GM18868 (cell line): ENCODE measurements at regions not wholly inside any gene's neighbourhood (a gene's known extent, or its start where the extent isn't known, plus 50 kb on each side); places are given as distances from the start of the nearest gene placed in this dataset.

Experiments used
- ATAC-seq: cut with Tn5 transposase; IDR thresholded peaks from one replicate; pipeline ENCODE4 v1.9.1; 2021; ENCODE audit warnings: mild to moderate bottlenecking, moderate library complexity; ENCODE audit not compliant: unreplicated experiment

DNA sequence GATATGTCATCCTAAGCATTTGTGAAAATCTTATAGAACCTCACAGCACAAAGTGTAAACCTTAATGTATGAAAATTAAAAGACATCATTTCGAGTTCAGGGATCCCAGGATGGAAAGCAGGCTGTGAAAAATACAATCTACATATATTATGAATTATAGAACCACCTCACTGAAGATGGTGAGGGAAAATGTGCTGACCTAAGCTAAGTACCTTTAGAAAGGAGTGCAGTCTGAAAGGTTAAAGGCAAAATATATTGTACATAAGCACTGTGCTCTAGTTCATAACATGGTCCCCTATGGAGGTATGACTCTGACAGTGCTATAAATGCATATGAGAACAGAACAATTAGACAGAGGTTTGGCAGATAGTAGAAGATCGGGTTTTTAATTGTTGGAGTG is 368.6 kb downstream of the TMA16 start:
- no peak for ATAC-seq

DNA sequence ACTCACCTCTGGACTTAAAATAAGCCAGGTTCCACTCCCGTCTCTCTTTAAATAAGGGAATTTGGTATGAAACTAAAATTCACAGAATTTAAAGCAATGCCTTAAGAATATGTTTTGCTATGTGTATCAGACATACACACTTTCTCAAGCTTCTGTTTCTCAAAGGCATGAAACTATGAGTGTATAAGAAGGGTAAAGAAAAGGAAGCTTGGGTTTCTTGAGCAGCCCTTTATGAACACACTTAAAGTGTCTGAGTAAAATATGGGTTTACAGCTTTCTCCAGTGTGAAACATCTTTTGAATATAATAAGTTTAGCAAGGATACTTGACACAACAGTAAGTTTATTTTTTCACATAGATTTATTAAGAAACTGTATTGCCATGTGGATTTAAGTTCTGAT is 370.5 kb downstream of the TMA16 start:
- ATAC-seq: no peak

DNA sequence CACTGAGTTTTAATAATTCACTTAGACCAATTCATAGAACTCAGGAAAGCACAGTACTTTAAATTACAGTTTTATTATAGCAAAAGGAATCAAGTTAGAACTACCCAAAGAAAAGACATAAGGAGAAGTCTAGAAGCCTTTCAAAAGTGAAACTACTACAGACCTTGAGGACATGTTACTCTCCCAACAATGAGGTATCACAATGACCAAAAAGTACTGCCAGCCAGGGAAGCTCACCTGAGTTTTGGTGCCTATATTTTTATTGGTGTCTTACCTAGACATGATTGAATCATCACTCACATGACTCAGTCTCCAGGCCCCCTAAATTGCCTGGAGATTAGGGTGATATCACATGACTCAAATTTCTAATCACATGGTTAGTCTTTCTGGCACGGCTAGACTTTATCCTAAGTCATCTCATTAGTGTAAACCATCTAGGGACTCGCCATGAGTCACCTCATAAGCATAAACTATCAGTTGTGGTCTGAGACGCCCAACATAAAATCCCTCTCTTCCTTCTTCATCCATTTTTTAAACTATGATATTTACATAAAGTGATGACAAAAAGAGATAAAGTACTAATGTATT is 372.3 kb downstream of the TMA16 start:
- peak; percentile 83 for ATAC-seq

DNA sequence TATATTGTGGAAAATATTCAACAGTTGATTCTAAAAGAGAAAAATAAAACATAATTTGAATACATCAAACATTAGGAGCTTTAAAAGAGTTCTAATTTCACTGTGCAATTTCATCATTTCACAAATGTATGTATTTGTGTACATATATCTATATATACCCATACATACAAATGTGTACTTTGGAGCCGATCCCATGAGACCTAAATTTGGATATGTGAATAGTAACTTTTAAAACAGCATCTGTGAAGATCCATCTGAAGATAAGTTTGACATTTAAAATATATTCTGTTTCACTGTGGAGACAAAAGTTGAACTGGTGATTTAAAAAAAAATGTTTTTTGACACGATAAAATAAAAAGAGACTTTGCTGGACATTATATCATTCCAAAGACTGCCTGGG is 374.0 kb downstream of the TMA16 start:
- ATAC-seq: no peak

DNA sequence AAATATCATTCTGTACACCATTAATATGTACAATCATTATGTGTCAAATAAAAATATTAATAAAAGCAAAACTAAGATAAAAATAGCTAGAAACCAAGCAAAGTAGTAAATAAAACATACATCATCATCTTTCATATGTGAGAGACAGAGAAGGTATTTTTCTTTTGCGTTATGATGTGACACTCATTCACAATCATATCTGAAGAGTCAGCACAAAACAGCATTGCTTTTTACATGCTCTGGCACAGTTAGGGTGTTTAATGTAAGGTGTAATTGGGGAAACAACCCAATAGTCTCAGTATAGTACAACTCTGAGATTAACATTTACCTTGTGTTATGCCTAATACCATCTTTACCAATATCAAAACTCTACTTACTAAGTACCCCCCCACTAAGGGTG is 376.6 kb downstream of the TMA16 start:
- ATAC-seq: no peak

DNA sequence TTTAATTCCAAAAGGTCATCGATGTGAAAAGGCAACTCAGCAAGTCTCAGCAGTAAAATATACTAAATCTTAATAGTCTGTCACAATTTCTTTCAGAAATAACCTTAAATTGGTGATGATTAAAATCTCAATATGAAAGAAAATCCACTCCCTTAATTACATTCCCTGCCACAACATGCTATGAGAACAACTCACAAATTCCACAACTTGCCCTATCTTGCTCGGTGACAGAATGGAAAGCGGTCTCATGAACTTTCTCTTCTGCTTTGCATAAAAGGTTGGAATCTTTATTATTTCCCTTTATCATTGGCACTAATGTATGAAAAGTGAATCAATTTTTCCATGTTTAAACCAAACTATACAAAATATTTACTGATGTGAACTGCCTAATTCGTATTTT is 380.8 kb downstream of the TMA16 start:
- ATAC-seq: no peak

DNA sequence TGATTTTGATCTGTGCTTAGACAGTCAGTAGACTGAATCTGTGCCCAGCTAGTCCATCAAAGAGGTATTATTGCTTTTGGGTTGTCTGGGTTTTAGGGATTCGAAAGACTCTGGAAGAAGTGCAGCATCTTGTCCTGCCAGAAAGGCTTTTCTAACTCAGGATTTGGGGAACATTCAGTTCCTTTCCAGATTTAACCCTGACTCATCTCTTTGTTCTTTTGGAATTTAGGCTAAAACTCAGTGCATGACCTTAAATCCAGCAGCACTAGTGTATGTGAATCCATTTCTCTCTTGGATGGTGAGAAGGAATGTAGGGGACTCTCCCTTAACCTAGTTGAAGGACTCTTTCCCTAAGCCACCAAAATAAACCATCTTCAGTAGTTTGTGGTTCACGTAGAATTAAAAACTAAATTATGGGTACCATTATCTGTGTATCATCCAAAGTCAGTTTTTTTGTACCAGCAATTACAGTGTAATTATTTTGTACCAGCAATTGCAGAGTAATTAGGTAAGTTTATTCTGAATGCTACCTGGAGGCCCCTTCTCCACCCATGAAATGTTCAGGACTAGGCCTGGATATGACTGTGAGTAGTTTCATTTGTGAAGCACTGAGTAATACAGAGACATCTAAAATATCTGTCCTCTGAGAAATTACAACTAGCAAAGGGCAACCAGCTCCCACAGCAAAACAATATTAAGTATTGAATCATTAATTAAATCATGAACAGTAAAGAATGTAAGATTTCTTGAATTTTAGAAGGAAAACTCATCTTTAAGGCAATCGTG is 384.0 kb downstream of the TMA16 start:
- ATAC-seq: peak; percentile 75

DNA sequence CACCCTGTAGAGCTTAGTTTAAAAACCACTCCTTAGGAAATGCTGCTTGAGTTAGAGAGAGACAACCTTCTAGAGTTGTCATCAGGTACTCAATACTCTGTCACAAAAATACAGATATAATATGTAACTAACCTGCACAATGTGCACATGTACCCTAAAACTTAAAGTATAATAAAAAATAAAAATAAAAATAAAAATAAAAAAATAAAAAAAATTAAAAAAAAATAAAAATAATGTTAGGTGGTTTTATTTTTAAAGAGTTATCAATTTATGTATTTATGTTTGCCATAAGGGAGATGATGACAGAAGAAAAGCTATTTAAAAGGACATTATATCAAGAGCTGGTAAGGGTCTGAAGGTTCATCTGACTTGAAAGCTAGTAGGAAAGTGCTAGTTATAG is 397.9 kb downstream of the TMA16 start:
- no peak for ATAC-seq

DNA sequence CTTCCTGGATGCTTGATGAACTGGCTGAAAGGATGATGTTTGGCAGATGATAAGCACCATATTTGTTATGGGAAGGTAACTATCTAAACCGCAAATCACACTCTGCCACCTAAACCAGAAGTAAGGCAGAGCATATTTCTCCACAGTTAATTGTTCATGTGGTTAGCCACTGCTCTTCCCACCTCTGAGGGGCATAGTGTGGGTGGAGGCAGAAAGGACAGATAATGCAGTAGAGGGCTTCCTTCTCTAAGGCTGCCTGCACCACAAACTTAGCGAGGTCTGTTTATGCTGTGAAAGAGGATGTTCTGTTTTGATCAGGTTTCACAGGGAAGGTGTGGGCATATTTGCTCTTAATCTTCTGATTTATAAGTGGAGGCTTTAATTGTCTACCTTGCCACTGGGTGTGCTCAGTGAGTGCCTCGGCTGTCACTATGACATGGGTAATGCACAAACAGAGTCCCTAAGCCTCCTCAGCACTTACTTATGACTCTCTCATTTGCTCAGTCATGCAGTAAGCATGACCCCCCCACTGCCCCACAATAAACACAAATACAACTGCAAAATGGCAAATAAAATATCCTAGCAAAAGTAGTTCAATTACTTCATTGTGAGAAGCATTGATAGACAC is 401.0 kb downstream of the TMA16 start:
- ATAC-seq: no peak

DNA sequence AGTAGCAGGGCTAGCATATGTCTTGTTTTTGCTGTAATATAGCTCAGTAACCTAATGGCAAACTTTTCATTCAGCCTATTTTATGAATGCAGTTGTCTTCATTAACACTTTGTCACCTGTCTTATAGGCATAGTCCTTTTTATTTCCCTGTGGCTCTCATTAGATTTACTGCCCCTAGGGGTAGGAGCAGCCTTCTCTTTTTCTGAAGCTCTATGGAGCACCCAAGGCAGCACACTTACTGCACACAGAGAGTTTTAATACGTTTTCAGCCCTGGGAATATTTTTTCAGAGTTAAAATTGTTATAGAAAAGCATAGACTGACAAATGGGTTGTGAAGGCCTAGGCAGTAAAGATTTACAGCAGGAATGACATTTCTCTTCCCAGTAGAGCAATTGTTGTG is 406.8 kb downstream of the TMA16 start:
- ATAC-seq: no peak

DNA sequence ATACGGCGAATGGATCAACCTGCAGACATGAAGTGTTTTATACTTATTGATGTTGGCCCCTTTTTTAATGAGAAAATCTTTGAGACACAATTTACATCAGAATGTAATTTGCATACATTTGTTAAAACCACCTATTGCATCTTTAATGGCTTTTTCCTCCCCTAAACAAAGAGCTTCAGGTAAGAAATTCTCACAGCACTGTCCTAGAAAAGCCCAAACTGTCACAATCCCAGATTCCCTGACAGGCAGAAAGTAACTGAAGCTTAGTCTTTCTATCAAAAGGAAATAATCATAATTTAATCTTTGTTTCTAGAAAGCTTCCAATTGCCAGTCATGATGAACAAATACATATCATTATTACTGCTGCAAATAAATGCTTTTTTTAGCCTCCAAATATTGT is 407.9 kb downstream of the TMA16 start:
- ATAC-seq: no peak

DNA sequence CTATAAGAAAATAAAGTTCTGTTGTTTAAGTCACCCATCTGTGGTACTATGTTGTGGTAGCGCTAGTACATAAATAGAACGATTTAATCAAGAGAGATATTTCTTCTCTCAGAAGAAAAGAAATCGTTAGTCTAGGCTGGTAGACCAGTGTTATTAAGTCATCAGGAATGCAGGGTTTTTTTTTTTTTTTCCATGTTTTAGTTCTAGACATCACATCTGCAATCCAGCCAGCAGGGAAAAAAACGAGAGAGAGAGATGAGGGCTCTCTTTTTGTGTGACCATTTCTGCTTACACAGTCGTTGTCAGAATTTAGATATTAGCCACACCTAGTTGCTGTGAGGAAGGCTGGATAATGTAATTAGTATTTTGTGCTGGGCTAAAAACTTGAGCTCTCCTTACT is 417.4 kb downstream of the TMA16 start:
- ATAC-seq: no peak

DNA sequence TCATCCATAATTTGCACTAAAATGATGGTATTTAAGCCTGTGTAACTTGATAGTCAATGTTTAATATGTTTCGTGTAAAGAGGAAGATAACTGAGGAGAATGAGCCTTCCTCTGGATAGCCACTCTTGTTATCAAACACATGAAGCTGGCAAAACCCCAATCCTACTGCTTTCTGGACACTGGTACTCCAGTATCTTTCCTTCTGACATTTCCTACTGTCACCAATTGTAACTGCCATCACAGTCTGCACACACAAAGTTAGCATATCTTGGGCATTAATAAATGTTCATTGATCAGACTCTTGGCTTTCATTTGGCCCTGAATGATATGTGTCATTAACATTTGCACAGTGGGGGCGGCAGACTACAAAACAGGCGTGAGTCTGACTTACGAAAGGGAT is 419.1 kb downstream of the TMA16 start:
- ATAC-seq: no peak

DNA sequence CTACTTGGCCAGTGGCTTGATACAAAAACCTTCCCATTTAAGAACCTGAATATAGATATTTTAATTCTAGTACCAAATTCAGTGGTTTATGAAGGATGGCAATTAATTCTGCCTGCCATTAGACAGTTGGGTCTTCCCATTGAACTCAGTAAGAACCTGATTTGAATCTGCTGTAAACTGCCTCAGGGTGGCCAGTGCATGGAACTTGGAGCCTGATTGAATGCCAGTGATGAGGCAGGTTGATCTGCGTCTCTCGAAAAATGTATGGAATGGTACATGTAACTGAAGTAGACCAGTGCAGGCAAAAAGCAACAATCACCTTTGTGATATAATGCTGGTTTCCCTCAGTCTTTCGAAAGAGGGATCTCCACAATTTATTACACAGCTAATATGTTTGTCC is 421.4 kb downstream of the TMA16 start:
- ATAC-seq: no peak

DNA sequence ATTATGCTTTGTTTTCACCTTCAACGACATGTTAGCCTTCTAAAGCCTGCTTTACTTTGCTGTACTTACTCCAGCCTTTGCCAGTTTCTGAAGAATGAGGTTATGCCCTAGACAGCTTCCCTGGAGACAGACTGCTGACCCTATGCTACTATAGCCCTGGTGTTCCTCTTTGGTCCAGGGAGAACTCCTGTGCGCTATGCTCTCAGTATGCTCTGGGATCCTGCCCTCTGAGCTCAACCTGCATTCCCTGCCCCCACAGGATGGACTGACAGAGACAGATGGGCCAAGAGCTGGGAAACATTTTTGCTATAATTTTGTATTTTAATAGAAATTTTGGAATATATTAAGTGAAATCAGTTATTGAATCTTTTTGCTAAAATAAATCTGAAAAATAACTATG is 425.9 kb downstream of the TMA16 start:
- no peak for ATAC-seq

DNA sequence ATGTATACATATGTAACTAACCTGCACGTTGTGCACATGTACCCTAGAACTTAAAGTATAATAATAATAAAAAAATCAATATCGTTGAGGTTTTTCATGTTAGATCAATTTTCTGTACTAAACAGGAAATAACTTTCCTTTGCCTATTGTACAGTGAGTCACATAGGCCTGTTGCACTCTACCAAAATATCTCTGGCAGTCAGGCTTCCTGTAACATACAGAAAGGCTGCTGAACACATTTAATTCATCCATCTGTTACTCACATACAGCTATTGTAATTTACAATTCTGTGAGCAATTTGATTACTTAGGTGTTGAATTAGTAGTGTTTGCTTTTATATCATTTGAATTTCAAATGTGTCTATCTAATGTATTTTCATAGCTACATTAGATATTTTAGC is 427.8 kb downstream of the TMA16 start:
- no peak for ATAC-seq

DNA sequence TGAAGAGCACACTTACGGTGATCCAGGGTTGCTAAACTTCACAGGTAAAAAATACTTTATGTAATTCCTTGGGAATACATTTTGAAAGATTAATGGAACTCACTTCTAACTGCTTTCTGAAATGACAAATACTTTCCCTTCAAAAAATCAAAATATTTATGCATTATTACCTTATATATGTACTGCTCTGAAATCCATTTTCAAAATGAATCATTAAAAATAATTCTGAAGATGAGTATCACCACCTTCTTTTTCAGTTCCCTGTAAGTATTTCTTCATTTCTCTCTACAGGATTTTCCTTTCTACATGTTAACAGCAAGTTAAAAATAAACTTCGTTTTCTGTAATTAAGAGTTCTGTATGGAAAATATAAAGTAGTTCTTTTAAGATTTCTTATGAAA is 428.6 kb downstream of the TMA16 start:
- no peak for ATAC-seq

DNA sequence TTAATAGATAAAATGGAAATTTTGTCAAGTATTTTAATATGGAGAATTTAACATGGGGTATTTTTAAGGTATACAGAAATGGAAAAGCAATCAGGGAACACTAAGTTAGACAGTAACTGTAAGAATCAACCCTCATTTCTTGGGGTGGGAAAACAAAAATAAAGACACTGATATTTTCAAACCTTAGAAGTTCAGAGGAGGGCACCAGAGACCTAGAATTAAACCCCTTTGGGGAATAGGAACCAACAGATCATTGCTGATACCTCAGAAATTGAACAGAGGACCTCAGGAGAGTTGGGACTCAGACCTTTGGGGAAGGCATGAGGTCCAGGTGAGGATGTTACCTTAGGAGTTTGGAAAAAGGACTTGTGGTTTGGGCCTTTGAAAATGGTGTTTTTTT is 435.6 kb downstream of the TMA16 start:
- no peak for ATAC-seq

DNA sequence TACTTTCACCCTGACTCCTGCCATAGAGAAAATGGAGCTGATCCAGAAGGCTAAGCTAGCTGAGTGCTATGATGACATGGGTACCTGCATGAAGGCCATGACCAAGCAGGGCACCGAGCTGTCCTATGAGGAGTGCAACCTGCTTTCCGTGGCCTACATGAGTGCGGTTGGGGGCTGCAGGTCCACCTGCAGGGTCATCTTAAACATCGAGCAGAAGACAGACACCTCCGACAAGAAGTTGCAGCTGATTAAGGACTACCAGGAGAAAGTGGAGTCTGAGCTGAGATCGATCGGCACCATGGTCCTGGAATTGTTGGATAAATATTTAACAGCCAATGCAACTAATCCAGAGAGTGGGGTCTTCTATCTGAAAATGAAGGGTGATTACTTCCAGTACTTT is 438.0 kb downstream of the TMA16 start:
- no peak for ATAC-seq

DNA sequence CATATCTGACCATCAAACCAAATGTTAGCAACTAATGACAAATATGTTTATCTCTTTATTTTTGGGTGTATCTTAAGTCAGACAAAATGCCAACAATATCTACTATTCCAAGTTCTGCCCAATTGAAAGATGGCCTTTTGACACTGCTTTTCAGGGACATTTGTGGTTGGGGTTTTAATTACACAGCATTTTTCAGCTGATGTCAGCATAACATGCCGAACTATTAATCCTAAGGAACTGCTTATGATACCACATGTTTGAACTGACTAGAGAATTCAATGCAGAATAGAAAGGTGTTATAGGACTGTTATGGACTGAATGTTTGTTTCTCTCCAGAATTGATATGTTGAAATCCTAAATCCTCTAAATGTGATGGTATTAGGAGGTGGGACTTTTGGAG is 445.1 kb downstream of the TMA16 start:
- ATAC-seq: no peak

DNA sequence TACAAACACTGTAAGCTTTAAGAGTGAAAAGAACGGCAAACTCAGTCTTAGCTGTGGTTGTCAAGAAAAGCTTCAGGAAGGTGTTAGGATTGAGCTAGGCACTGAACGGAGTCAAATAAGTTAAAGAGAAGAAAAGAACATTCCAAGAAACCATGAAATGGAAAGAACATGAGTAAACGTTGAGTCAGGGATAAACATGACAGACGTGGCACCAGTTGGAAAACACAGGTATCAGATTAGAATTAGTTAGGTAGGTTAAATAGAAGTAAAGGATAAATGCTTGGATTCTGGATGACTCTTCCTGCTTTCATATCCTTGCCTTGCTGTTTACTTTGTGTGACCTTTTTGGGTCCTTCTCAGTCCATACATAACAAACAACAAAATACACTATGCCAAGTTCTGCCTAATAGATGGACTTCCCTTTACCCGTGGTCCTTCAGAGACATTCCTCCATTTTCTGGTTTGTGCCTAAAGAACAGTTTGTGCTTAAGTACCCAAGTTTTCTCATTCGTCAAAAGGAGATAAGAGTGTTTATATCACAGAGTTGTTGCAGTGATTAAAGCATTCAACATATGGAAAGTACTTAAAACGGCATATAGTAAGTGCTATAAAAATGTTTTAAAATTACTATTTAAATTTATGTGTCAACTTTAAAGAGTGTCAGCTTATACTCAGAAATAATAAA is 446.9 kb downstream of the TMA16 start:
- no peak for ATAC-seq

DNA sequence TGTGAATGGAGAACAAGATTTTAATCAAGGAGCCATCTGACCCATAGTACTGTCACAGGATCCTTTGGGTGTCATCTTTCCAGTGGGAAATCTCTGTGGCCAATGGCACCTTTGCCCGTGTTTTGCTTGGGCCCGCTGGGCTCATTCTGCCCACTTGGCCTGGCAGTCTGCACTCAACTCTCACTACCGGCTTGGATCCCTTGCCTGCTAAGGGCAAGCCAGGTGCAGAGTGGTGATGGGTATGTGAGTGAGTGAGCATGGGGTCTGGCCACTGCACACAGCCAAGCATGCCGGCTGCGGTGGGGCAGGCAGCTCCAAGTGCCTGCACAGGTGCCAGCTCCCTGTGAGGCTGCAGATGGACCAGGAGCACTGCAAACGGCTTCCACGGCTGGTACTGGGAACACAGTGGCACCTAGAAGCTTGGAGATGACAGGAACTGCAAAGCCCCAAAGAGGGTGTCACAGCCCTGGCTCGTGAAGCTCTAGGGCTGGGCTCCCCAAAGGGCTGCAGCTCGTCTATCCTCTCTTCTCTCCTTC is 454.5 kb downstream of the TMA16 start:
- no peak for ATAC-seq
